Mesenchymal stem cell (in vitro differentiated cells and primary cell): ENCODE measurements at regions not wholly inside any gene's neighbourhood (a gene's known extent, or its start where the extent isn't known, plus 50 kb on each side); places are given as distances from the start of the nearest gene placed in this dataset.
"Not testable (repeated sequence)": the region's sequence is repeated elsewhere in the genome, so short reads cannot be mapped to it uniquely, and the experiment has no call there.

Source experiments
- DNase-seq: peaks from one replicate; pipeline ENCODE4 v3.0.0-alpha.2; 2013
- H2AFZ ChIP-seq: one replicate; pipeline ENCODE4 v1.6.1; 2013; ENCODE audit warnings: low read depth, mild to moderate bottlenecking, control low read depth, inconsistent platforms, low read length, moderate library complexity
- H2AK5ac ChIP-seq: 2 replicates; pipeline ENCODE4 v1.6.1; 2013; ENCODE audit warnings: low read length, moderate library complexity, mild to moderate bottlenecking, inconsistent platforms; ENCODE audit not compliant: severe bottlenecking
- H2BK120ac ChIP-seq: one replicate; pipeline ENCODE4 v1.6.1; 2013; ENCODE audit warnings: low read depth, mild to moderate bottlenecking, inconsistent platforms, low read length, moderate library complexity
- H2BK12ac ChIP-seq, 2 experiments: one replicate each; pipeline ENCODE4 v1.6.1; 2013; ENCODE audit warnings: inconsistent platforms in 2 of 2, low read length in 2 of 2, mild to moderate bottlenecking in 2 of 2, moderate library complexity in 2 of 2, control low read depth in 1 of 2
- H2BK15ac ChIP-seq: one replicate; pipeline ENCODE4 v1.6.1; 2013; ENCODE audit warnings: mild to moderate bottlenecking, low read depth, inconsistent platforms; ENCODE audit not compliant: poor library complexity, severe bottlenecking
- H2BK5ac ChIP-seq: 2 replicates; pipeline ENCODE4 v1.6.1; 2013; ENCODE audit warnings: low read depth, mild to moderate bottlenecking, low read length, control low read depth, inconsistent platforms; ENCODE audit not compliant: poor library complexity, severe bottlenecking
- H3K14ac ChIP-seq, 2 experiments: one replicate each; pipeline ENCODE4 v1.6.1; 2013; ENCODE audit warnings: inconsistent platforms in 2 of 2, low read length in 2 of 2, control low read depth in 1 of 2, mild to moderate bottlenecking in 1 of 2, moderate library complexity in 1 of 2
- H3K18ac ChIP-seq, 2 experiments: one replicate each; pipeline ENCODE4 v1.6.1; 2013; ENCODE audit warnings: inconsistent platforms in 2 of 2, low read length in 2 of 2, control low read depth in 1 of 2, low read depth in 1 of 2, mild to moderate bottlenecking in 1 of 2
- H3K23ac ChIP-seq, 2 experiments: one replicate each; pipeline ENCODE4 v1.6.1; 2013; ENCODE audit warnings: inconsistent platforms in 2 of 2, low read length in 2 of 2, mild to moderate bottlenecking in 2 of 2, moderate library complexity in 2 of 2, control low read depth in 1 of 2
- H3K27ac ChIP-seq: 2 replicates; pipeline ENCODE4 v1.5.1; 2013; ENCODE audit warnings: mild to moderate bottlenecking, moderate library complexity, low read length, control low read depth, inconsistent platforms; ENCODE audit not compliant: poor library complexity, severe bottlenecking
- H3K27me3 ChIP-seq, 2 experiments: 2 replicates each; pipeline versions ENCODE4 v1.6.1 to v1.7.0; 2013; ENCODE audit warnings: low read length in 2 of 2, mild to moderate bottlenecking in 2 of 2, moderate library complexity in 2 of 2, control low read depth in 1 of 2, inconsistent platforms in 1 of 2; ENCODE audit not compliant: control insufficient read depth in 1 of 2, insufficient read depth in 1 of 2
- H3K36me3 ChIP-seq, 2 experiments: 2 replicates each; pipeline versions ENCODE4 v1.6.1 to v1.7.0; 2013; ENCODE audit warnings: low read length in 2 of 2, control low read depth in 1 of 2, inconsistent platforms in 1 of 2, low read depth in 1 of 2, mild to moderate bottlenecking in 1 of 2; ENCODE audit not compliant: insufficient read depth in 2 of 2, control insufficient read depth in 1 of 2
- H3K4ac ChIP-seq, 2 experiments: one replicate each; pipeline ENCODE4 v1.6.1; 2013; ENCODE audit warnings: inconsistent platforms in 2 of 2, low read length in 2 of 2, mild to moderate bottlenecking in 2 of 2, moderate library complexity in 2 of 2, control low read depth in 1 of 2, low read depth in 1 of 2
- H3K4me1 ChIP-seq: 2 replicates; pipeline ENCODE4 v1.6.1; 2013; ENCODE audit warnings: low read depth, low read length, control low read depth; ENCODE audit not compliant: control insufficient read depth, insufficient read depth
- H3K4me2 ChIP-seq: 2 replicates; pipeline ENCODE4 v1.6.1; 2013; ENCODE audit warnings: low read length, mild to moderate bottlenecking, inconsistent platforms; ENCODE audit not compliant: poor library complexity, severe bottlenecking
- H3K4me3 ChIP-seq, 2 experiments: 2 replicates each; pipeline versions ENCODE4 v1.5.1 to v1.7.0; 2013; ENCODE audit warnings: low read length in 2 of 2, mild to moderate bottlenecking in 2 of 2, control low read depth in 1 of 2, low read depth in 1 of 2; ENCODE audit not compliant: insufficient read depth in 1 of 2
- H3K79me1 ChIP-seq: replicated peaks from 2 replicates; pipeline ENCODE4 v1.6.1; 2013; ENCODE audit warnings: mild to moderate bottlenecking, control low read depth, low read length, inconsistent platforms; ENCODE audit not compliant: poor library complexity, severe bottlenecking
- H3K9ac ChIP-seq: 2 replicates; pipeline ENCODE4 v1.7.0; 2013; ENCODE audit warnings: mild to moderate bottlenecking, low read length, moderate library complexity
- H3K9me3 ChIP-seq: 2 replicates; pipeline ENCODE4 v1.7.0; 2013; ENCODE audit warnings: mild to moderate bottlenecking, low read length; ENCODE audit not compliant: control insufficient read depth
- H4K8ac ChIP-seq: one replicate; pipeline ENCODE4 v1.6.1; 2013; ENCODE audit warnings: inconsistent platforms, mild to moderate bottlenecking, low read length, moderate library complexity
- H4K91ac ChIP-seq: one replicate; pipeline ENCODE4 v1.6.1; 2013; ENCODE audit warnings: mild to moderate bottlenecking, low read length, inconsistent platforms
- WGBS: methylation state at CpG from one replicate; pipeline ENCODE4 v1.1.7; 2013; ENCODE audit warnings: mixed read lengths; 5-methylcytosine and 5-hydroxymethylcytosine counted together

DNA sequence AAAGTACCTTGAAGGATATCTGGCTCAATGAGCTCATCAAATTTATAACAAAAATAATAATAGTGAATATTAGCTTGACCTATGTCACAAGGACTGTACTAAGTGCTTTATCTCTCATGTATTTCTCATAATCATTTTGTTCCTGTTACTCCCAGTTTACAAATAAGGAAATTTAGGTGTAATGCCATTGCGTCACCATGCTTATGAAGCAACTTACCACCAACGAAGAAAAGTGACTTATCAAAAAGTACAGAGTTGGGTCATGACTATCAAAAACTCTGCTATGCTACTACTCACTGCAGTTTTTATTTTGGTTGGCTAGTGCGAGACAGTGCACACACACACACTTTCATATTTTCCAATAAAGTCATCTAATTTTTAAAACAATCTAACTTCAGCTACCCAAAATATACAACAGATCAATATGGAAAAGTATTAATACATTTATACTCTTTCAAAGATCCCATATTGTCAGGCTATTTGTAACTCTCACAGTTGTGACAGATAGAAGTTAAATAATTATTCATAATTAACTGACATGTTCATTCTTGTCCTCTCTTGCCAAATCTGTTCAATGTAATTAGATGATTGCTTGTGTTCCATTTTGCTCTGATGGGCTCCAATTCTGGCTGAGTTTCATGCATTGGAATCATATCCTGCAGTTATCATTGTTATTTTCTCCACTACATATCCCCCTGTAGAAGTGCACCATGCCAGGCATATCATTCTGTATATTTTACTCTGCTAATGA, 119.4 kb downstream of the KCNJ2 start:
- H3K23ac ChIP-seq = no peak overlapping the region
- no peak overlapping the region for H4K91ac ChIP-seq
- no peak overlapping the region for H2BK15ac ChIP-seq
- no peaks in the 10 kb centered on the region for H3K27me3 ChIP-seq
- H3K18ac ChIP-seq = no peak overlapping the region
- no peaks in the 10 kb centered on the region for H3K36me3 ChIP-seq
- DNase-seq = no peak
- no peaks in the 10 kb centered on the region for H3K9me3 ChIP-seq
- no peak overlapping the region for H3K4ac ChIP-seq
- H3K79me1 ChIP-seq = no peaks in the 10 kb centered on the region
- no peak overlapping the region for H3K14ac ChIP-seq
- H3K4me2 ChIP-seq = no peak overlapping the region
- no peak overlapping the region for H3K4me3 ChIP-seq
- H2AK5ac ChIP-seq = no peak overlapping the region
- no peak overlapping the region for H2AFZ ChIP-seq
- H2BK120ac ChIP-seq = no peak overlapping the region
- H3K27ac ChIP-seq = no peak overlapping the region
- no peak overlapping the region for H4K8ac ChIP-seq
- WGBS = 93% methylated on average over 3 of the region's 3 CpGs
- no peaks in the 10 kb centered on the region for H3K4me1 ChIP-seq
- no peak overlapping the region for H2BK12ac ChIP-seq
- H2BK5ac ChIP-seq = no peak overlapping the region
- no peak overlapping the region for H3K9ac ChIP-seq

DNA sequence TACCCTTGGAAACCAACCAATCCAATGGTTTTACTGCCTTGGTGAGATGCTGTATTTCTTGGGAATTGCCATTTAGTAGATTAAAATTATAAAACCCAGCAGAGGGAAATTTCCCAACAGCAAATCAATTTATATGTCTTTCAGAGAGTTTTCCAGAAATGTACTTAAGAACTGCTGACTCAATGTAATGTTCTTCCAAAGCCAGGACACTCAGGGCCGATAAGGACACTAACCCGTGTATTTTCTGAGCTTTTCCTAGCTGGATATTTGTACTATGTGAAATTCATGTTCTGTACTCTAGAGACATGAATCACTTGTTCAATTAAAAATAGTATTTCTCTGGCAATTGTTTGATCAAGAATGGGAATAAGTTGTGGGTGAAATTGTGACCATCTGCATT, 121.4 kb downstream of the KCNJ2 start:
- Histone ChIP-seq H3K14ac (no peak overlapping the region), H3K4ac (no peak overlapping the region), H2AK5ac (no peak overlapping the region), H2BK120ac (no peak overlapping the region), H2BK12ac (no peak overlapping the region), H3K18ac (no peak overlapping the region), H3K27me3 (no peaks in the 10 kb centered on the region), H2AFZ (no peak overlapping the region), H3K9me3 (no peaks in the 10 kb centered on the region), H4K8ac (no peak overlapping the region), H3K4me1 (no peaks in the 10 kb centered on the region), H3K27ac (no peak overlapping the region), H2BK15ac (no peak overlapping the region), H4K91ac (no peak overlapping the region), H3K4me3 (no peak overlapping the region), H2BK5ac (no peak overlapping the region), H3K23ac (no peak overlapping the region), H3K79me1 (no peaks in the 10 kb centered on the region), H3K9ac (no peak overlapping the region), H3K36me3 (no peaks in the 10 kb centered on the region), H3K4me2 (no peak overlapping the region)
- 82% methylated on average over 2 of the region's 2 CpGs for WGBS
- DNase-seq = no peak

DNA sequence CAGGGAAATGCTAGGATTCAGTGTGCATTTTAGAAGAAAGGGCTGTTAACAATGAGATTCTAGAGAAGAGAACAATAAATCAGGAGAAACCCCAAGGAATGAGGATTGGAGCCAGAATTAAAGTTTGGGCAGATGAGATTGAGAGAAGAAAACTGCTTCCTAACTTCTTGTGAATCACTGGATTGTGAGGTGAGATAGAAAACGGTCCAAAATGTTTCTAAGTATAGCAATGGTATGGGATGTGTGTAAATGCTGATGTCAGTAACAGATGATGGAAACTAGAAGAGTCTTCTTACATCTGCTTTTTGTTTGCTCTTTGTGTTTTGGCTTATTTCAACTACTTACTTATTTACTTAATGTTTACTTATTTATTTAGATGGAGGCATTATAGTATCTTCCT, 123.0 kb downstream of the KCNJ2 start:
- Histone ChIP-seq H3K18ac (no peak overlapping the region), H3K23ac (no peak overlapping the region), H3K79me1 (no peaks in the 10 kb centered on the region), H3K4me1 (no peaks in the 10 kb centered on the region), H2BK15ac (no peak overlapping the region), H3K9ac (no peak overlapping the region), H3K14ac (no peak overlapping the region), H3K27ac (no peak overlapping the region), H2BK5ac (no peak overlapping the region), H2AK5ac (no peak overlapping the region), H3K27me3 (no peaks in the 10 kb centered on the region), H4K91ac (no peak overlapping the region), H3K36me3 (no peaks in the 10 kb centered on the region), H2BK12ac (no peak overlapping the region), H3K9me3 (no peaks in the 10 kb centered on the region), H3K4me2 (no peak overlapping the region), H2BK120ac (no peak overlapping the region), H4K8ac (no peak overlapping the region), H3K4ac (no peak overlapping the region), H2AFZ (no peak overlapping the region), H3K4me3 (no peak overlapping the region)
- no peak for DNase-seq
- 71% methylated on average over 1 of the region's 1 CpG for WGBS

DNA sequence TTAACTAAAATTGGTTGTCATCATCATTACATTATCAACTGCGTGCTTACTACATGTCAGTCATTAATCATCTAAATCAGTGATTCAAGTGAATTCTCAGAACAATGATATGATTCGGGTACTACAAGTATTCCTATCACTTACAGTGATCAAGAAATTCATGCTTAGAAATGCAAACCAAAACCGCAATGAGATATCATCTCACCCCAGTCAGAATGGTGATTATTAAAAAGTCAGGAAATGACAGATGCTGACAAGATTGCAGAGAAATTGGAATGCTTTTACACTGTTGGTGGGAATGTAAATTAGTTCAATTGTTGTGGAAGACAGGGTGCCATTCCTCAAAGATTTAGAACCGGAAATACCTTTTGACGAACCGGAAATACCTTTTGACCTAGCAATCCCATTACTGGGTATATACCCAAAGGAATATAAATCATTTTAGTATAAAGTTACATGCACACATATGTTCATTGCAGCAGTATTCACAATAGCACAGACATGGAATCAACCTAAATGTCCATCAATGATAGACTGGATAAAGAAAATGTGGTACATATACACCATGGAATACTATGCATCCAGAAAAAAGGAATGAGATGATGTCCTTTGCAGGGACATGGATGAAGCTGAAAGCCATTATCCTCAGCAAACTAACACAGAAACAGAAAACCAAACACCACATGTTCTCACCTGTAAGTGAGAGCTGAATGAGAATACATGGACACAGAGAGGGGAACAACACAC, 124.4 kb downstream of the KCNJ2 start:
- WGBS = 100% methylated on average over 2 of the region's 6 CpGs
- not testable (repeated sequence) for H2BK5ac ChIP-seq, H3K4me3 ChIP-seq, H3K23ac ChIP-seq, H4K91ac ChIP-seq, H2BK120ac ChIP-seq, H3K14ac ChIP-seq, H2BK15ac ChIP-seq, H3K4ac ChIP-seq, DNase-seq, H2BK12ac ChIP-seq, H3K4me2 ChIP-seq, H2AK5ac ChIP-seq, H4K8ac ChIP-seq, H2AFZ ChIP-seq, H3K18ac ChIP-seq, H3K36me3 ChIP-seq, H3K9ac ChIP-seq, H3K27me3 ChIP-seq, H3K27ac ChIP-seq, H3K9me3 ChIP-seq, H3K4me1 ChIP-seq, H3K79me1 ChIP-seq
